GM23338 (cell line): ENCODE measurements at regions not wholly inside any gene's neighbourhood (a gene's known extent, or its start where the extent isn't known, plus 50 kb on each side); places are given as distances from the start of the nearest gene placed in this dataset.

ENCODE experiments used
- ATAC-seq: fragments of 200-7000 bp; cut with Tn5 transposase; 3 replicates; pipeline ENCODE4 v1.9.1; 2020
- DNase-seq: peaks from one replicate; pipeline ENCODE4 v3.0.0-alpha.2; 2015; ENCODE audit warnings: low spot score
- H2AFZ ChIP-seq: fragments of 200-600 bp; sonication (generic); 2 replicates; pipeline ENCODE4 v1.8.0; 2016; ENCODE audit warnings: antibody characterized with exemption, mild to moderate bottlenecking, moderate library complexity
- H3F3A ChIP-seq: fragments of 200-600 bp; sonication (generic); replicated peaks from 2 replicates; pipeline ENCODE4 v1.8.0; 2017; ENCODE audit warnings: antibody characterized with exemption, mixed run types, low read depth
- H3K27ac ChIP-seq: fragments of 200-600 bp; sonication (generic); 2 replicates; pipeline ENCODE4 v1.6.1; 2016; ENCODE audit warnings: low read depth
- H3K27me3 ChIP-seq: fragments of 200-600 bp; sonication (generic); 2 replicates; pipeline ENCODE4 v1.8.0; 2016; ENCODE audit warnings: mild to moderate bottlenecking, mixed run types, moderate library complexity; ENCODE audit not compliant: insufficient read depth
- H3K36me3 ChIP-seq: fragments of 200-600 bp; sonication (generic); 2 replicates; pipeline ENCODE4 v1.8.0; 2016; ENCODE audit warnings: mild to moderate bottlenecking; ENCODE audit not compliant: insufficient read depth
- H3K4me1 ChIP-seq: fragments of 200-600 bp; sonication (generic); 2 replicates; pipeline ENCODE4 v1.8.0; 2016; ENCODE audit warnings: mild to moderate bottlenecking, moderate library complexity; ENCODE audit not compliant: insufficient read depth
- H3K4me2 ChIP-seq: fragments of 200-600 bp; sonication (generic); 2 replicates; pipeline ENCODE4 v1.7.1; 2017; ENCODE audit warnings: mixed run types
- H3K4me3 ChIP-seq: fragments of 200-600 bp; sonication (generic); 2 replicates; pipeline ENCODE4 v1.6.1; 2016; ENCODE audit warnings: mixed run types
- H3K79me2 ChIP-seq: fragments of 200-600 bp; sonication (generic); replicated peaks from 2 replicates; pipeline ENCODE4 v1.8.0; 2017; ENCODE audit warnings: mild to moderate bottlenecking; ENCODE audit not compliant: insufficient read depth
- H3K9me2 ChIP-seq: fragments of 200-600 bp; sonication (generic); 2 replicates; pipeline ENCODE4 v1.8.0; 2017; ENCODE audit not compliant: insufficient read depth
- H4K20me1 ChIP-seq: fragments of 200-600 bp; sonication (generic); replicated peaks from 2 replicates; pipeline ENCODE4 v1.8.0; 2017; ENCODE audit warnings: mild to moderate bottlenecking; ENCODE audit not compliant: insufficient read depth
- H3K27ac Mint-ChIP-seq: 2 replicates; pipeline ENCODE4 v1.8.0; 2020; ENCODE audit warnings: inconsistent platforms, mild to moderate bottlenecking, moderate library complexity, mixed read lengths
- H3K27me3 Mint-ChIP-seq: 3 replicates; pipeline ENCODE4 v1.8.0; 2022; ENCODE audit warnings: low read depth, mild to moderate bottlenecking, moderate library complexity, mixed read lengths, inconsistent platforms; ENCODE audit not compliant: insufficient read depth, poor library complexity
- H3K36me3 Mint-ChIP-seq: 3 replicates; pipeline ENCODE4 v1.8.0; 2021; ENCODE audit warnings: low read depth, mild to moderate bottlenecking, inconsistent platforms, moderate library complexity, mixed read lengths
- H3K4me1 Mint-ChIP-seq: 3 replicates; pipeline ENCODE4 v1.8.0; 2020; ENCODE audit warnings: mild to moderate bottlenecking, inconsistent platforms, mixed read lengths
- H3K4me3 Mint-ChIP-seq: 3 replicates; pipeline ENCODE4 v1.8.0; 2021; ENCODE audit warnings: moderate library complexity, mild to moderate bottlenecking, inconsistent platforms, mixed read lengths
- H3K9me3 Mint-ChIP-seq: 3 replicates; pipeline ENCODE4 v1.8.0; 2020; ENCODE audit warnings: moderate library complexity, mild to moderate bottlenecking, inconsistent platforms, mixed read lengths
- CREB1 ChIP-seq: fragments of 250-450 bp; sonication (Bioruptor Pico); IDR thresholded peaks from 2 replicates; pipeline ENCODE4 v1.5.0; 2020; ENCODE audit warnings: low read depth, mild to moderate bottlenecking, moderate library complexity
- EZH2 ChIP-seq: fragments of 200-600 bp; sonication (generic); IDR thresholded peaks from one replicate; pipeline ENCODE4 v1.8.0; 2017; ENCODE audit warnings: antibody characterized with exemption, mild to moderate bottlenecking, low read depth; ENCODE audit not compliant: unreplicated experiment
- EZH2phosphoT487 ChIP-seq: fragments of 200-600 bp; sonication (generic); IDR thresholded peaks from one replicate; pipeline ENCODE4 v1.8.1; 2018; ENCODE audit warnings: antibody characterized with exemption; ENCODE audit not compliant: unreplicated experiment
- JUNB ChIP-seq: IDR thresholded peaks from one replicate; pipeline ENCODE4 v1.6.1; 2016; ENCODE audit warnings: antibody characterized with exemption; ENCODE audit not compliant: unreplicated experiment
- NANOG ChIP-seq: IDR thresholded peaks from 2 replicates; pipeline ENCODE4 v1.6.1; 2016; ENCODE audit warnings: antibody characterized with exemption, borderline replicate concordance
- POLR2AphosphoS5 ChIP-seq: IDR thresholded peaks from 2 replicates; pipeline ENCODE4 v1.6.1; 2016; ENCODE audit warnings: antibody characterized with exemption, low read depth
- STAT1 ChIP-seq: IDR thresholded peaks from one replicate; pipeline ENCODE4 v1.6.1; 2016; ENCODE audit warnings: antibody characterized with exemption; ENCODE audit not compliant: unreplicated experiment
- ZNF114 ChIP-seq: fragments of 250-450 bp; sonication (Bioruptor Pico); IDR thresholded peaks from 2 replicates; pipeline ENCODE4 v1.5.0; 2020; ENCODE audit warnings: mild to moderate bottlenecking, moderate library complexity
- ZNF331 ChIP-seq: fragments of 250-450 bp; sonication (Bioruptor Pico); IDR thresholded peaks from 2 replicates; pipeline ENCODE4 v1.5.0; 2020; ENCODE audit warnings: low read depth, mild to moderate bottlenecking, moderate library complexity
- TF ChIP-seq, protein P1 (sequence below): fragments of 250-450 bp; sonication (Bioruptor Pico); IDR thresholded peaks from 2 replicates; pipeline ENCODE4 v1.5.0; 2020; ENCODE audit warnings: mild to moderate bottlenecking, moderate library complexity
- TF ChIP-seq, protein P2 (sequence below): IDR thresholded peaks from one replicate; pipeline ENCODE4 v1.6.1; 2018; ENCODE audit warnings: antibody characterized with exemption; ENCODE audit not compliant: unreplicated experiment
- TF ChIP-seq, protein P3 (sequence below), 2 experiments: fragments of 200-600 bp in 1 of 2; sonication (generic) in 1 of 2; conservative IDR thresholded peaks; 2 replicates each; pipeline versions ENCODE4 v1.5.1 to v1.6.1; 2016 to 2017; ENCODE audit warnings: antibody characterized with exemption in 2 of 2, low read depth in 2 of 2, mild to moderate bottlenecking in 2 of 2, moderate library complexity in 1 of 2
- TF ChIP-seq, protein P4 (sequence below): IDR thresholded peaks from 2 replicates; pipeline ENCODE4 v1.6.1; 2016; ENCODE audit warnings: antibody characterized with exemption

DNA sequence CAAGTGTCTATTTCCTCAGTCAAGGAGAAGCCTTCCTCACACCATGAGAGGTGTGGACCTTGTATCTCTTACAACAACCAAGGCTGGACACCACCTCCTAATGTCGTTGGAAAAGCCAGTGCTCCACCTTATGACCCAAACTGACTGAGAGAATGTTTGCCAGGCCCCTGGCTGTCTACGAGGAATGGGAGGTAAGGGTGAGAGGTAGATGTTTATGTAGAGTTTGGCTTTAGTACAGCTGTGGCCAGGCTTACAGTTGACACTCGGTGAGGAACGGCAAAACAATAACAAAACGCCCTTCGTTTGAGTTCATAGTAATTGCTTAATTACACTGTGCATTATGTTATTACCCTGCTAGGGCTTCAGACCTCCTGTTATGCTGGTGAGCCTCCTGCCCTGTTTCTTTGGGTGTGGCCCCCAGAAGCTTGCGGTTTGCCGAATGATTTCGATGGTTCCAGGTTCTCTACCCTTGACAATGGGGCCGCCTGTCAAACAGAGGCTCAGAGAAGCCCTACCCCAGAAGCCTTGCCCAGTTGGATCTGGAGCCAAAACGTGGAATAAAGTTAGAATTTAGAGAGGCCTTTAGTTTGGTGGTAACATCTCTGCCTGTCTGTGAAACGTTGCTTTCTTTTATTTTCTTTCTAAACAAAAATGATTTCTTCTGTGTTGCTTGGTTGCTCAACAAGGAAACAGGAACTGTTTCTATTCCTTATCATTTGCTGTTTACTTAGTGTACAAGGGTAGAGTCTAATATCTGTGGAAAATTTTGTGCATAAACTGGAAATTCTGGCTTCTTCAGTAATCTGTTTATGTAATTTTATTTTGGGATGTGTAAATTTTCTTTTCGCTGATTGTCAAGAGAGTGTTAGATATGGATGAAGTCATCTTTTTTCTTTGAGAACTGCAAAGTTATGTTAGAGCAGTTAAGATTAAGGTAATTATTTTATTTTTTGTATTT lies 60.4 kb upstream of the FOXQ1 start:
- no peak overlapping the region for H3K4me2 ChIP-seq
- no peak for DNase-seq
- no peaks in the 10 kb centered on the region for H3K36me3 ChIP-seq
- H2AFZ ChIP-seq, result no peak overlapping the region
- H3K9me3 Mint-ChIP-seq, result no peaks in the 10 kb centered on the region
- H3K27me3 Mint-ChIP-seq, result peaks cover 1% of the 10 kb centered on the region
- H3K4me1 ChIP-seq, result no peaks in the 10 kb centered on the region
- H3F3A ChIP-seq, result no peaks in the 10 kb centered on the region
- H3K27me3 ChIP-seq, result no peaks in the 10 kb centered on the region
- no peaks in the 10 kb centered on the region for H3K36me3 Mint-ChIP-seq
- TF ChIP-seq, protein P1, sequence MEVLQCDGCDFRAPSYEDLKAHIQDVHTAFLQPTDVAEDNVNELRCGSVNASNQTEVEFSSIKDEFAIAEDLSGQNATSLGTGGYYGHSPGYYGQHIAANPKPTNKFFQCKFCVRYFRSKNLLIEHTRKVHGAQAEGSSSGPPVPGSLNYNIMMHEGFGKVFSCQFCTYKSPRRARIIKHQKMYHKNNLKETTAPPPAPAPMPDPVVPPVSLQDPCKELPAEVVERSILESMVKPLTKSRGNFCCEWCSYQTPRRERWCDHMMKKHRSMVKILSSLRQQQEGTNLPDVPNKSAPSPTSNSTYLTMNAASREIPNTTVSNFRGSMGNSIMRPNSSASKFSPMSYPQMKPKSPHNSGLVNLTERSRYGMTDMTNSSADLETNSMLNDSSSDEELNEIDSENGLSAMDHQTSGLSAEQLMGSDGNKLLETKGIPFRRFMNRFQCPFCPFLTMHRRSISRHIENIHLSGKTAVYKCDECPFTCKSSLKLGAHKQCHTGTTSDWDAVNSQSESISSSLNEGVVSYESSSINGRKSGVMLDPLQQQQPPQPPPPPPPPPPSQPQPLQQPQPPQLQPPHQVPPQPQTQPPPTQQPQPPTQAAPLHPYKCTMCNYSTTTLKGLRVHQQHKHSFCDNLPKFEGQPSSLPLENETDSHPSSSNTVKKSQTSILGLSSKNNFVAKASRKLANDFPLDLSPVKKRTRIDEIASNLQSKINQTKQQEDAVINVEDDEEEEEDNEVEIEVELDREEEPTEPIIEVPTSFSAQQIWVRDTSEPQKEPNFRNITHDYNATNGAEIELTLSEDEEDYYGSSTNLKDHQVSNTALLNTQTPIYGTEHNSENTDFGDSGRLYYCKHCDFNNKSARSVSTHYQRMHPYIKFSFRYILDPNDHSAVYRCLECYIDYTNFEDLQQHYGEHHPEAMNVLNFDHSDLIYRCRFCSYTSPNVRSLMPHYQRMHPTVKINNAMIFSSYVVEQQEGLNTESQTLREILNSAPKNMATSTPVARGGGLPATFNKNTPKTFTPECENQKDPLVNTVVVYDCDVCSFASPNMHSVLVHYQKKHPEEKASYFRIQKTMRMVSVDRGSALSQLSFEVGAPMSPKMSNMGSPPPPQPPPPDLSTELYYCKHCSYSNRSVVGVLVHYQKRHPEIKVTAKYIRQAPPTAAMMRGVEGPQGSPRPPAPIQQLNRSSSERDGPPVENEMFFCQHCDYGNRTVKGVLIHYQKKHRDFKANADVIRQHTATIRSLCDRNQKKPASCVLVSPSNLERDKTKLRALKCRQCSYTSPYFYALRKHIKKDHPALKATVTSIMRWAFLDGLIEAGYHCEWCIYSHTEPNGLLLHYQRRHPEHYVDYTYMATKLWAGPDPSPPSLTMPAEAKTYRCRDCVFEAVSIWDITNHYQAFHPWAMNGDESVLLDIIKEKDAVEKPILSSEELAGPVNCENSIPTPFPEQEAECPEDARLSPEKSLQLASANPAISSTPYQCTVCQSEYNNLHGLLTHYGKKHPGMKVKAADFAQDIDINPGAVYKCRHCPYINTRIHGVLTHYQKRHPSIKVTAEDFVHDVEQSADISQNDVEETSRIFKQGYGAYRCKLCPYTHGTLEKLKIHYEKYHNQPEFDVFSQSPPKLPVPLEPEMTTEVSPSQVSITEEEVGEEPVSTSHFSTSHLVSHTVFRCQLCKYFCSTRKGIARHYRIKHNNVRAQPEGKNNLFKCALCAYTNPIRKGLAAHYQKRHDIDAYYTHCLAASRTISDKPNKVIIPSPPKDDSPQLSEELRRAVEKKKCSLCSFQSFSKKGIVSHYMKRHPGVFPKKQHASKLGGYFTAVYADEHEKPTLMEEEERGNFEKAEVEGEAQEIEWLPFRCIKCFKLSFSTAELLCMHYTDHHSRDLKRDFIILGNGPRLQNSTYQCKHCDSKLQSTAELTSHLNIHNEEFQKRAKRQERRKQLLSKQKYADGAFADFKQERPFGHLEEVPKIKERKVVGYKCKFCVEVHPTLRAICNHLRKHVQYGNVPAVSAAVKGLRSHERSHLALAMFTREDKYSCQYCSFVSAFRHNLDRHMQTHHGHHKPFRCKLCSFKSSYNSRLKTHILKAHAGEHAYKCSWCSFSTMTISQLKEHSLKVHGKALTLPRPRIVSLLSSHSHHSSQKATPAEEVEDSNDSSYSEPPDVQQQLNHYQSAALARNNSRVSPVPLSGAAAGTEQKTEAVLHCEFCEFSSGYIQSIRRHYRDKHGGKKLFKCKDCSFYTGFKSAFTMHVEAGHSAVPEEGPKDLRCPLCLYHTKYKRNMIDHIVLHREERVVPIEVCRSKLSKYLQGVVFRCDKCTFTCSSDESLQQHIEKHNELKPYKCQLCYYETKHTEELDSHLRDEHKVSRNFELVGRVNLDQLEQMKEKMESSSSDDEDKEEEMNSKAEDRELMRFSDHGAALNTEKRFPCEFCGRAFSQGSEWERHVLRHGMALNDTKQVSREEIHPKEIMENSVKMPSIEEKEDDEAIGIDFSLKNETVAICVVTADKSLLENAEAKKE (CRISPR knock-in tag), result no peak
- TF ChIP-seq EZH2phosphoT487 (no peak), ZNF114 (CRISPR knock-in tag) (no peak), ZNF331 (CRISPR knock-in tag) (no peak), JUNB (no peak), POLR2AphosphoS5 (no peak), STAT1 (no peak), NANOG (no peak), EZH2 (no peak), CREB1 (no peak)
- TF ChIP-seq, protein P2, sequence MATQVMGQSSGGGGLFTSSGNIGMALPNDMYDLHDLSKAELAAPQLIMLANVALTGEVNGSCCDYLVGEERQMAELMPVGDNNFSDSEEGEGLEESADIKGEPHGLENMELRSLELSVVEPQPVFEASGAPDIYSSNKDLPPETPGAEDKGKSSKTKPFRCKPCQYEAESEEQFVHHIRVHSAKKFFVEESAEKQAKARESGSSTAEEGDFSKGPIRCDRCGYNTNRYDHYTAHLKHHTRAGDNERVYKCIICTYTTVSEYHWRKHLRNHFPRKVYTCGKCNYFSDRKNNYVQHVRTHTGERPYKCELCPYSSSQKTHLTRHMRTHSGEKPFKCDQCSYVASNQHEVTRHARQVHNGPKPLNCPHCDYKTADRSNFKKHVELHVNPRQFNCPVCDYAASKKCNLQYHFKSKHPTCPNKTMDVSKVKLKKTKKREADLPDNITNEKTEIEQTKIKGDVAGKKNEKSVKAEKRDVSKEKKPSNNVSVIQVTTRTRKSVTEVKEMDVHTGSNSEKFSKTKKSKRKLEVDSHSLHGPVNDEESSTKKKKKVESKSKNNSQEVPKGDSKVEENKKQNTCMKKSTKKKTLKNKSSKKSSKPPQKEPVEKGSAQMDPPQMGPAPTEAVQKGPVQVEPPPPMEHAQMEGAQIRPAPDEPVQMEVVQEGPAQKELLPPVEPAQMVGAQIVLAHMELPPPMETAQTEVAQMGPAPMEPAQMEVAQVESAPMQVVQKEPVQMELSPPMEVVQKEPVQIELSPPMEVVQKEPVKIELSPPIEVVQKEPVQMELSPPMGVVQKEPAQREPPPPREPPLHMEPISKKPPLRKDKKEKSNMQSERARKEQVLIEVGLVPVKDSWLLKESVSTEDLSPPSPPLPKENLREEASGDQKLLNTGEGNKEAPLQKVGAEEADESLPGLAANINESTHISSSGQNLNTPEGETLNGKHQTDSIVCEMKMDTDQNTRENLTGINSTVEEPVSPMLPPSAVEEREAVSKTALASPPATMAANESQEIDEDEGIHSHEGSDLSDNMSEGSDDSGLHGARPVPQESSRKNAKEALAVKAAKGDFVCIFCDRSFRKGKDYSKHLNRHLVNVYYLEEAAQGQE, result no peak
- TF ChIP-seq, protein P3, sequence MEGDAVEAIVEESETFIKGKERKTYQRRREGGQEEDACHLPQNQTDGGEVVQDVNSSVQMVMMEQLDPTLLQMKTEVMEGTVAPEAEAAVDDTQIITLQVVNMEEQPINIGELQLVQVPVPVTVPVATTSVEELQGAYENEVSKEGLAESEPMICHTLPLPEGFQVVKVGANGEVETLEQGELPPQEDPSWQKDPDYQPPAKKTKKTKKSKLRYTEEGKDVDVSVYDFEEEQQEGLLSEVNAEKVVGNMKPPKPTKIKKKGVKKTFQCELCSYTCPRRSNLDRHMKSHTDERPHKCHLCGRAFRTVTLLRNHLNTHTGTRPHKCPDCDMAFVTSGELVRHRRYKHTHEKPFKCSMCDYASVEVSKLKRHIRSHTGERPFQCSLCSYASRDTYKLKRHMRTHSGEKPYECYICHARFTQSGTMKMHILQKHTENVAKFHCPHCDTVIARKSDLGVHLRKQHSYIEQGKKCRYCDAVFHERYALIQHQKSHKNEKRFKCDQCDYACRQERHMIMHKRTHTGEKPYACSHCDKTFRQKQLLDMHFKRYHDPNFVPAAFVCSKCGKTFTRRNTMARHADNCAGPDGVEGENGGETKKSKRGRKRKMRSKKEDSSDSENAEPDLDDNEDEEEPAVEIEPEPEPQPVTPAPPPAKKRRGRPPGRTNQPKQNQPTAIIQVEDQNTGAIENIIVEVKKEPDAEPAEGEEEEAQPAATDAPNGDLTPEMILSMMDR (conservative IDR thresholded peaks at IDR 0.05; ENCODE audit: low read depth in 2 of 2), result no peak
- TF ChIP-seq, protein P4, sequence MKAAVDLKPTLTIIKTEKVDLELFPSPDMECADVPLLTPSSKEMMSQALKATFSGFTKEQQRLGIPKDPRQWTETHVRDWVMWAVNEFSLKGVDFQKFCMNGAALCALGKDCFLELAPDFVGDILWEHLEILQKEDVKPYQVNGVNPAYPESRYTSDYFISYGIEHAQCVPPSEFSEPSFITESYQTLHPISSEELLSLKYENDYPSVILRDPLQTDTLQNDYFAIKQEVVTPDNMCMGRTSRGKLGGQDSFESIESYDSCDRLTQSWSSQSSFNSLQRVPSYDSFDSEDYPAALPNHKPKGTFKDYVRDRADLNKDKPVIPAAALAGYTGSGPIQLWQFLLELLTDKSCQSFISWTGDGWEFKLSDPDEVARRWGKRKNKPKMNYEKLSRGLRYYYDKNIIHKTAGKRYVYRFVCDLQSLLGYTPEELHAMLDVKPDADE, result no peak
- H3K4me1 Mint-ChIP-seq, result no peaks in the 10 kb centered on the region
- no peak overlapping the region for H3K4me3 ChIP-seq
- no peak overlapping the region for H3K27ac Mint-ChIP-seq
- H3K4me3 Mint-ChIP-seq, result no peak overlapping the region
- H3K27ac ChIP-seq, result no peak overlapping the region
- no peaks in the 10 kb centered on the region for H3K79me2 ChIP-seq
- H3K9me2 ChIP-seq, result 0 out of 2 replicates have a peak, but pooled peaks cover 5% of the 10 kb centered on the region
- no peak for ATAC-seq
- H4K20me1 ChIP-seq, result no peaks in the 10 kb centered on the region
